ENCODE measurements at regions not wholly inside any gene's neighbourhood (a gene's known extent, or its start where the extent isn't known, plus 50 kb on each side); places are given as distances from the start of the nearest gene placed in this dataset.

DNA sequence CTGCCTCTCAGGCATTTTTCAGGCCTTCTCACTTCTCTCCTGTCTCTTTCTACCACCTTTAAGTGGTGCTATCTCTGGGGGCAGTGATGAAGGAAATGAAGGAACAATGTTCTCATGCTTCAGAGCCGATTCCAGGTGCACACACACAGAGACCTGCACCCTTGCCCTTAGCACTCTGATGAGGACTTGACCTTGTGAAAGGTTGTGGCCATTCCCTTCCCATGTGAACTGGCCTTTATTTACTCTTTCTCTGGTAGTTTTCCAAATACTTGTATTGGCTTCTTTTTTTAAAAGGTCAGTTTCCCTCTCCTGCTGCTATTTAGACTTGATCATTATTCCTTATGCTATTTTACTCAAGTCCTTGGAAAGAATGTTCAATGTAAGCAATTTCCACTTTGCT lies 188.6 kb downstream of the MDFIC start:
- H3K4me1 Mint-ChIP-seq: no peaks in the 10 kb centered on the region
- no peaks in the 10 kb centered on the region for H3K27me3 Mint-ChIP-seq (ENCODE audit: insufficient read depth)
- H3K36me3 Mint-ChIP-seq (ENCODE audit: low read depth): no peaks in the 10 kb centered on the region
- Histone ChIP-seq H3K27me3 (ENCODE audit: control insufficient read depth, insufficient read depth, low read length, poor library complexity, severe bottlenecking) (no peaks in the 10 kb centered on the region), H3K9me3 (ENCODE audit: control insufficient read depth, low read length) (no peaks in the 10 kb centered on the region), H3K36me3 (ENCODE audit: control insufficient read depth, insufficient read depth, low read length) (no peaks in the 10 kb centered on the region), H3K27ac (ENCODE audit: low read depth, low read length) (no peak overlapping the region), H3K4me1 (ENCODE audit: control insufficient read depth, insufficient read depth, low read length) (no peaks in the 10 kb centered on the region), H3K9ac (ENCODE audit: extremely low read depth, low read length, poor library complexity, severe bottlenecking) (no peak overlapping the region), H3K4me3 (ENCODE audit: low read length) (no peak overlapping the region)
- no peak for DNase-seq
- no peak for TF ChIP-seq CTCF (conservative IDR thresholded peaks at IDR 0.05)
- H3K9me3 Mint-ChIP-seq: no peaks in the 10 kb centered on the region
- no peak overlapping the region for H3K27ac Mint-ChIP-seq
- 79 to 100% methylated on average over 1 of the region's 1 CpG for WGBS, 2 experiments (ENCODE audit: insufficient coverage in 1 of 2, insufficient read length in 1 of 2)
- no peak overlapping the region for H3K4me3 Mint-ChIP-seq

DNA sequence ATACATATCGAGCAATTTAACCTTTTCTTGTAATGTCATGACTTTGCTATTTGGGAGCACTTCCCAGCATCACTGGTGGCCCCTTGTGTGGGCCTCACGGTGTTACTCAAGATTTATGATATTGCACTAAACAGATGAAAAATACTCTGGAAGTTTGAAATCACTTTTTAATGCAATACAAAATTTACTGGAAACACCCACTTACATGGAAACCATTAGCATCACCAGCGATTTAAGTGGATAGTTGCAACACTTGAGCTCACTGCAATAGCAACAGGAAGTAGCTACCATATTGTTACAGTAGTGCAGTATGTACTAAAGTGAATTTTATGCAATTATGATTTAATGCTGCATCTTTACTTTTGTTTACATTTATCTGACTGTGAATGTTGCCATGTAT lies 184.4 kb downstream of the MDFIC start:
- H3K4me3 Mint-ChIP-seq: no peak overlapping the region
- no peaks in the 10 kb centered on the region for H3K4me1 Mint-ChIP-seq
- no peaks in the 10 kb centered on the region for H3K36me3 Mint-ChIP-seq (ENCODE audit: low read depth)
- Histone ChIP-seq H3K9ac (ENCODE audit: extremely low read depth, low read length, poor library complexity, severe bottlenecking) (no peak overlapping the region), H3K27ac (ENCODE audit: low read depth, low read length) (no peak overlapping the region), H3K36me3 (ENCODE audit: control insufficient read depth, insufficient read depth, low read length) (no peaks in the 10 kb centered on the region), H3K27me3 (ENCODE audit: control insufficient read depth, insufficient read depth, low read length, poor library complexity, severe bottlenecking) (no peaks in the 10 kb centered on the region), H3K4me1 (ENCODE audit: control insufficient read depth, insufficient read depth, low read length) (no peaks in the 10 kb centered on the region), H3K4me3 (ENCODE audit: low read length) (no peak overlapping the region), H3K9me3 (ENCODE audit: control insufficient read depth, low read length) (no peaks in the 10 kb centered on the region)
- 90 to 100% methylated on average over 3 of the region's 3 CpGs for WGBS, 2 experiments (ENCODE audit: insufficient coverage in 1 of 2, insufficient read length in 1 of 2)
- no peaks in the 10 kb centered on the region for H3K9me3 Mint-ChIP-seq
- no peak for TF ChIP-seq CTCF (conservative IDR thresholded peaks at IDR 0.05)
- H3K27me3 Mint-ChIP-seq (ENCODE audit: insufficient read depth): no peaks in the 10 kb centered on the region
- no peak overlapping the region for H3K27ac Mint-ChIP-seq
- DNase-seq: no peak

- Mint-ChIP-seq H3K27me3 (ENCODE audit: insufficient read depth) (no peaks in the 10 kb centered on the region), H3K4me3 (no peak overlapping the region), H3K36me3 (ENCODE audit: low read depth) (no peaks in the 10 kb centered on the region), H3K9me3 (no peaks in the 10 kb centered on the region), H3K4me1 (peaks cover 5% of the 10 kb centered on the region), H3K27ac (no peak overlapping the region)
- TF ChIP-seq CTCF (conservative IDR thresholded peaks at IDR 0.05): no peak
- Histone ChIP-seq H3K27ac (ENCODE audit: low read depth, low read length) (no peak overlapping the region), H3K4me3 (ENCODE audit: low read length) (no peak overlapping the region), H3K9ac (ENCODE audit: extremely low read depth, low read length, poor library complexity, severe bottlenecking) (no peak overlapping the region), H3K9me3 (ENCODE audit: control insufficient read depth, low read length) (no peaks in the 10 kb centered on the region), H3K36me3 (ENCODE audit: control insufficient read depth, insufficient read depth, low read length) (no peaks in the 10 kb centered on the region), H3K4me1 (ENCODE audit: control insufficient read depth, insufficient read depth, low read length) (no peaks in the 10 kb centered on the region), H3K27me3 (ENCODE audit: control insufficient read depth, insufficient read depth, low read length, poor library complexity, severe bottlenecking) (no peaks in the 10 kb centered on the region)
- DNase-seq: no peak
- WGBS, 2 experiments (ENCODE audit: insufficient coverage in 1 of 2, insufficient read length in 1 of 2): 89 to 92% methylated on average over 1 to 2 of the region's 2 CpGs
Measured at GRCh38 chr7:115102738-115103137, 180.8 kb downstream of the MDFIC start.

Data from endodermal cell (in vitro differentiated cells).